Retina (tissue), 1 donor: ENCODE measurements at regions not wholly inside any gene's neighbourhood (a gene's known extent, or its start where the extent isn't known, plus 50 kb on each side); places are given as distances from the start of the nearest gene placed in this dataset.
A peak's percentile ranks its signal among the peaks of the same experiment; 100 is the strongest.
"Not testable (repeated sequence)": the region's sequence is repeated elsewhere in the genome, so short reads cannot be mapped to it uniquely, and the experiment has no call there.

Experiments used
- DNase-seq: peaks from one replicate; pipeline ENCODE4 v3.0.0-alpha.2; 2016

- no peak for DNase-seq
Observed at GRCh38 chr22:23393721-23394320, 186.3 kb downstream of the IGLL1 start.

GRCh38 chr22:23393199-23393598, 186.9 kb downstream of the IGLL1 start:
- DNase-seq = not testable (repeated sequence)

GRCh38 chr22:23392420-23393121, 187.5 kb downstream of the IGLL1 start:
- DNase-seq = no peak

- no peak for DNase-seq
Observed at GRCh38 chr22:23391022-23391421, 189.1 kb downstream of the IGLL1 start.

DNA sequence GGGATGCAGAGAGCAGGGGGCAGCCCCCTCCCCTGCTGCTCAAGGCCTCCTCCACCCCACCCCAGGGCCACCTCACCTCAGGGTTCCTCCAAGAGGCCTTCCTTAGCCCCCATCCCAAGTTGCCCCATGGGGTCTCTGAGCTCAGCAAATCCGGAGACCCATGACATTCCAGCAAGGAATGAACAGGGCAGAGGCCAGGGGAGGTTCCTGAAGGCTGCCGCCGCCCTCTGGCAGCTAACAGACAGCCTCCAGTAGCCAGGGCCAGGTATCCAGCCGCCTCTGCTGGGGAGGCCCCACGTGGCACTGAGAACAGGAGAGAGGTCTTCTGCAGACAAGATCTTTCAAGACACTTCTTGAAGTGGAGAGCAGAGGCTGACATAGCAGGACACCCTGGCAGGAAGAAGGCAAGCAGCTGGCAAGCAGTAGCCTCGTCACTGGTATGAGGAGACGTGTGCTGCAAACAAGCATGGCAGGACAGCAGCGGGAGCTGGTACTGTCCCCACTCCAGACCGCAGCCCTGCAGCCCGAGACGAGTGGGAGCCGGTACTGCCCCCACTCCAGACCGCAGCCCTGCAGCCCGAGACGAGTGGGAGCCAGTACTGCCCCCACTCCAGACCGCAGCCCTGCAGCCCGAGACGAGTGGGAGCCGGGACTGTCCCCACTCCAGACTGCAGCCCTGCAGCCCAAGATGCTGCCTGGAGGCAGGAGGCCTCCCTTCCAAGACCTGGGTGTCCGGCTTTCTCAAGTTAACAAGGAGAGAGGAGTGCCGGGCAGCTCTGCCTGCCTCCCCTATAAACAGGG, 190.6 kb downstream of the IGLL1 start:
- DNase-seq = no peak

- no peak for DNase-seq
Observed at GRCh38 chr22:23388517-23388890, 191.6 kb downstream of the IGLL1 start.

DNA sequence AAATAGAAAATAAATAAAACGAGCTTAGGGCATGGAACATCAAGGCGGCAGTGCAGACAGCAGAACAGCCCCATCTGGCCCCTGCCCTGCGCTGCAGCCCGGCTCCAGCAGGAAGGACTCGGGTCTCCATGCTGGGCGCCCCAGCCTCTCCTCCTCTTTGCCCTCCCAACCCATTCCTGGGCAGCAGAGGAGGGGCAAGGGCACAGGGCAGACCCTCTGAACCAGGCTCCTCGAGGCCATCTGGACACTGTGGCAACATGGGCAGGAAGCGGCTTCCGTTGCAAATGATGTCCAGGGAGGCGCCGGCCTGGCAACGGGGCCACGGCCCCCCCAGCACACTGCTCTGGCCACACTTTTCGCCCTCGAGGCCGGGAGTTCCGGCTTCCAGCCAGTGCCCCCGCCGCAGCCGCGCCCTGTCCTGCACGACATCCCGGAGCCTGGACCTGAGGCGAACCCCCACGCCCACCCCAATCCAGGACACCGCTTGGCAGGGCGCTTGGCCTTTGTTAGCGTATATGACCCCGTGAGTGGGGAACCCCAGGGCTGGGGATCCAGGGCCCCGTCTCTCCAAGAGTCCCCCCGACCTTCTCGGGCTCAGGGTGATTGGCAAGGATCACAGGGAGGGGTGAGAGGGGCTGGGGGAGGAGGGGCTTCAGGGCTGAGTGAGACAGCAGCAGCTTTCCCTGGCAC, 192.1 kb downstream of the IGLL1 start:
- no peak for DNase-seq

GRCh38 chr22:23386822-23387580, 193.1 kb downstream of the IGLL1 start:
- no peak for DNase-seq

DNA sequence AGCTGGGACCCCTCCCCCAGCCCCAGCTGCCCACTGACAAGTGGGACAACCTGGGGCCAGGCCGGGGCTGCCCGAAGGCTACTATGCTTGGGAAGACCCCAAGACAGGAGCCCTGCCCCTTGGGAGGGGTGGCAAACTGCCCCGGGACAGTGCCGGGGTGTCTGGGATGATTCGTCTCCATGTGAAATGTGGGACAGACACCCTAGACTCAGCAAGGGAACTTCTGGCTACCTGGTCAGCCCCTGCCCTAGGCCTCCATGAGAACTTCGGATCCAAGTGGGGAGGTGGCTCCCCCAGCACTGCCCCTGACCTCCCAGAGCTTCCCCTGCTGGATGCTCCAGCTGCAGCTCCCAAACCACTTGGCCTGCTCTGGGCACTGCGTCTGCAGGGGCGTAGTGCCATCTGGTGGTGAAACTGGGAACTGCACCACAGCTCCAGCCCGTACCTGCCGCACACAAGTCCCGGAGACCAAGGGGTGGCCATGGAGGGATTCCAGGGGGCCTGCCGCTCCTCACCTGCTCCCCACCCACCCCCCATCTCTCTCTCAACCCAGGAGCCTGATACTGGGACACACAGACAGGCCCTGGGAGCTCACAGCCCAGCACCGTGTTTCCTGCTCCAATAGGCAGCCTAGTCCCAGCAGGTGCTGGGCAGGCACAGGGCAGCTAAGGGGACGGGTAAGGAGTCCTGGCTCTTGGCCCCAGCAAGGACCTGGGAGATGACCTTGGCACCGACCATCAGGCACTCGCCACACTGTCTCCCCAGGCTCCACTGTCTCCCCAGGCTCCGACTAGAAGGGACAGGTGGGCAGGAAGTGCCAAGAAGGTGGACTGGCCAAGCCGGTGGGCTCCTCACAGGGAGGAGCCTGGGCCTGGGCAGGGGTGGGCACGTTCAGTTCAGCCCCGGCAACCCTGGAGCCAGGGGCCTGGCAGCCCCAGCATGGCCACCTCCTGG, 194.1 kb downstream of the IGLL1 start:
- peak; percentile 95 for DNase-seq

DNA sequence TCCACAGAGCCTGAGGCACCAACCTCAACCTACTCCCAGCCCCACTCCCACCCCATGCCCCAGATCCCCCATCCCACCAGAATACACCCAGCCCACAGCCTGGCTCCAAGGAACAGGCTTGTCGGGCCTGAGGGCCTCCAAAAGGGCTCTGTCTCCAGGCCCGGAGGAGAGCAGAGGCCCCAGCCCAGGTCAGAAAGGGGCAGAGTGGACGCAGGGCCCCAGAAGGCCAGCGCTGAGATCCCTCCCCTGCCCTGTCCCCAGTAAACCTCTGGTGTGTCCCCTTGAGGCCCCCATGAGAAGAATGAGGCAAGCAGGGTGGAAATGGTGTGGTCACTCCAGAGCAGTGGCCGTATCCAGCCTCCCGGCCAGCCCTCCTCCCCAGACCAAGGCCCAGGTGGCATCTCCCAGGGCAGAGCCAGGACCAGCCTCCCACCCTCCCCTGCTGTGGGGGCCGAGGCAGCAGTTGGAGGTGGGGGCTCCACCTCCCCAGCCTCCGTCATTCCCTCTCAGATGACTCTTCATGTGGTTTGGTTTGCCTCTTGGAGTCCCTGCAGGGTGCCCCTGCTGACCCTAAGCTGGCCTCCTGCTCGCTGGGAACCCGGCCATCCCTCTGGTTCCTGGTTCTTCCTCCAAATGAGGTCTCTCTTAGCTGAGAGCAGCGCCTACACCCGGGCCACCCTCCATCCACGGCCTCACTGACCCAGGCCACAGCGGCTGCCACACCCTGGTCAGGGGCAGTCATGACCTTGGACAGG, 195.0 kb downstream of the IGLL1 start:
- DNase-seq = no peak

- DNase-seq = no peak
Observed at GRCh38 chr22:23384431-23384830, 195.7 kb downstream of the IGLL1 start.

DNA sequence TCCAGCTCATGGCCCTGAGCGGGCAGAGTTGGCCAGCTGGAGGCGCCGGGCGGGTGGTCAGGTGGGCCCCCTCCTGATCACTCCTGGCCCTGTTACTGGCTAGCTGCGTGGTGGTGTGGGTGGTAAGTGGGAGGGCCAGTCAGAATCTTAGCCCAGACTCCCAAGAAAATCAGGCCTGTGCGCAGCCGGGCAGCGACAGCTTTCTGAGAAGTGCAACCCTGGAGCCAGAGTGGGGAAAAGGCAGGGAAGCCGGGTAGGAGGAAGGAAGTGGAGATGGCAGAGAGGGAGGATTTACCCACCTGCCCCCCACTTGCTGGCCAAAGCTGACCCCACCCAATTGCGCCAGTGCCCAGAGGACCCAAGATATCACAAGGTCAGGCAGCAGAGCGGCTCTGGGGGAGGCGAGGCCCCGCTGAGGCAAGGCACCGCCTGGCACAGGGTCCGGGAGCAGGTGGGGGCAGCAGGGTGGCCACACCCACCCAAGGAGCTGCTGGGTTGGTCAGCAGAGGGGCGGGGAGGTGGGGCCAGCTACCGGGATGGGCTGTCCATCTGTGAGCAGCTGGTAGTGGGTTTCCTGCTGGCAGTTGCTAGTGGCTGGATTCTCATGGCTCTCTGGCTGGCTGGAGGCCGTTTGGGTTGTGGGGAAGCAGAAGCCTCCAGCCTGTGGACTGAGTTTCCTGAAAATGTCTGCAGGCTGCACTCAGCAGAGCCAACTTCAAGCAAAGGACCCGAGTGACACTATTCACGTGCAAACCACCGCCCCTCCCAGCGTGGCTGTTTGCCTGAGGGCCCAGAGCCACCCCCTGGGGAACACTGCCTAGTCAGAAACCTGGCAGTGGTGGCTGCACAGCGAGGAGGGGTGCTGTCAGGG, 196.4 kb downstream of the IGLL1 start:
- DNase-seq = peak; percentile 82

DNA sequence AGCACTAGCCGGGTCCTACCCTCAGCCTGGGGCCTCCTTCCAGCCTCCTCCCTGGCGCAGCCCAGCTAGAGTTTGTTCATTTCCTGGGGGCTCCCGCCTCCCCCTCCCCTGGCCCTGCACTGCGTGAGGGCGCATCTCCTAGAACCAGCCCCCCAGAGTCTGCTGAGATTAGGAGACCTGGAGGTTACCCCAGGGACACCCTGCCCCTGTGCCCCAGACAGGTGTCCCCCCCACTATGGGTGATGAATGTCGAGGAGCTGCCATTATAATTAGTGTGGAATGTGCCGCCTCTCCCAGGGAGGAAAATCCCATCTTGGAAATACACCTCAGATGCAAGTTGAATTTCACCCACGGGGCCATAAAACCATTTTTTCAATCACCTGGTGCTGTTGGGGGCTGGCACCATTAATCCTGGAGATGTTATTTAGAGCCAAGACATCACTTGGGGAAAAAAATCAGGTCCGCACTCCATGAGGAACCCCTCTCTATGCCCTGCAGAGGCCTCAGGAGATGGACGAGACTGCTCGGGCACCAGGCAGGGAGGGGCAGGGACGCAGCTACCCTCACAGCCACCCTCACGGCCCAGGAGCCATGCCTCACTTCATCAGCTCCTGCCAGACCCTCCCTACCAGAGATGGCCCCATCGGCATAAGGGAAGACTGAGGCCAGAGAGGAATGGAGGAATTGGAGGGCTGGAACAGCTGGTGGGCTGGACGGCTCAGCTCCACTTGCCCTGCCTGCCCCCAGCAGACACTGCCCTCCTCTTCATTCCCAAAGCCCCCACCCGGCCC, 197.5 kb downstream of the IGLL1 start:
- no peak for DNase-seq

- DNase-seq = no peak
Observed at GRCh38 chr22:23381661-23382427, 198.2 kb downstream of the IGLL1 start.

DNA sequence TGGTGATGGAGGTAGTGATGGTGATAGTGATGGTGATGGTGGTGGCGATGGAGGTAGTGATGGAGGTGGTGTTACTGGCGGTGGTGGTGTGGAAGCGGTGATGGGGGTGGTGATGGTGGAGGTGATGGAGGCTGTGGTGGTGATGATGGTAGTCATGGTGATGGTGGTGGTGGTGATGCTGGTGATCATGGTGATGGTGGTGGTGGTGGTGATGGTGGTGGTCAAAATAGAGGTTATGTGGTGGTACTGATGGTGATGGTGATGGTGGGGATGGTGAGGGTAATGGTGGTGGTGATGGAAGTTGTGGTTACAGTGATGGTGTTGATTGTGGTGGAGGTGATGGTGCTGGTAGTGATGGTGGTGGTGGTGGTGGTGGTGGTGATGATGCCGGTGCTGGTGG, 199.2 kb downstream of the IGLL1 start:
- DNase-seq = no peak

GRCh38 chr22:23380230-23380573, 199.9 kb downstream of the IGLL1 start:
- DNase-seq = no peak

- DNase-seq = not testable (repeated sequence)
Observed at GRCh38 chr22:23379540-23380229, 199.4 kb downstream of the BCR start.
